Activated CD8-positive, alpha-beta T cell treated with anti-CD3 and anti-CD28 coated beads for 36 hours (primary cell): ENCODE measurements at regions not wholly inside any gene's neighbourhood (a gene's known extent, or its start where the extent isn't known, plus 50 kb on each side); places are given as distances from the start of the nearest gene placed in this dataset.
A peak's percentile ranks its signal among the peaks of the same experiment; 100 is the strongest.
"Not testable (repeated sequence)": the region's sequence is repeated elsewhere in the genome, so short reads cannot be mapped to it uniquely, and the experiment has no call there.

ENCODE experiments used
- ATAC-seq: fragments of 200-7000 bp; cut with Tn5 transposase; one replicate; pipeline ENCODE4 v1.10.0; 2021; ENCODE audit warnings: mild to moderate bottlenecking, moderate library complexity
- CTCF ChIA-PET: fragments of 350-600 bp; sonication (Branson Sonifier 250); formaldehyde crosslinking; loops from one replicate; lab custom pipeline; 2021; ENCODE audit warnings: antibody characterized with exemption; lab: Charles Lee
- POLR2A ChIA-PET: fragments of 350-600 bp; sonication (Branson Sonifier 250); formaldehyde crosslinking; loops from one replicate; lab custom pipeline; 2021; ENCODE audit warnings: antibody characterized with exemption; lab: Charles Lee
- DNase-seq: peaks from one replicate; pipeline ENCODE4 v3.0.0-alpha.2; 2020
- H3K27ac Mint-ChIP-seq: one replicate; pipeline ENCODE4 v1.8.0; 2021; ENCODE audit warnings: mild to moderate bottlenecking, mixed read lengths
- H3K27me3 Mint-ChIP-seq: one replicate; pipeline ENCODE4 v1.8.0; 2021; ENCODE audit warnings: mixed read lengths
- H3K36me3 Mint-ChIP-seq: one replicate; pipeline ENCODE4 v1.8.0; 2021; ENCODE audit warnings: low read depth, mixed read lengths
- H3K4me1 Mint-ChIP-seq: one replicate; pipeline ENCODE4 v1.8.0; 2021; ENCODE audit warnings: low read depth, mixed read lengths
- H3K4me3 Mint-ChIP-seq: one replicate; pipeline ENCODE4 v1.8.0; 2021; ENCODE audit warnings: mild to moderate bottlenecking, moderate library complexity, mixed read lengths
- H3K9me3 Mint-ChIP-seq: one replicate; pipeline ENCODE4 v1.8.0; 2021; ENCODE audit warnings: mixed read lengths
- CTCF ChIP-seq: fragments of 200-600 bp; IDR thresholded peaks from one replicate; pipeline ENCODE4 v1.8.0; 2022; ENCODE audit warnings: antibody characterized with exemption, mild to moderate bottlenecking
- intact Hi-C: fragments of 100-400 bp; cut with micrococcal nuclease; formaldehyde crosslinking; loops from one replicate; pipeline ENCODE4 v1.10.0; 2022

- DNase-seq (peak; percentile 5), ATAC-seq (no peak)
- H3K4me3 Mint-ChIP-seq, result no peak overlapping the region
- H3K4me1 Mint-ChIP-seq, result no peaks in the 10 kb centered on the region
- ChIA-PET CTCF (interaction anchor here (0.6 to 1.5 kb wide), 5 partner anchors 12 to 32 kb away, joined by 3 to 7 read pairs (median 3); no protein-coding TSS in a partner anchor), POLR2A (interaction anchor here (1.7 kb wide), 1 partner anchor 13 kb away, joined by 5 read pairs; no protein-coding TSS in a partner anchor)
- H3K27ac Mint-ChIP-seq, result no peak overlapping the region
- no peaks in the 10 kb centered on the region for H3K27me3 Mint-ChIP-seq
- intact Hi-C loops, result no loop called here
- H3K36me3 Mint-ChIP-seq, result no peaks in the 10 kb centered on the region
- peaks cover 5% of the 10 kb centered on the region for H3K9me3 Mint-ChIP-seq
- peak; percentile 15 for TF ChIP-seq CTCF
Measured at GRCh38 chr3:153513236-153513635, 351.2 kb downstream of the RAP2B start.

- no peak overlapping the region for H3K4me3 Mint-ChIP-seq
- ChIA-PET CTCF (no interaction called here), POLR2A (no interaction called here)
- no peak for ATAC-seq
- H3K27ac Mint-ChIP-seq, result no peak overlapping the region
- peaks cover 12% of the 10 kb centered on the region for H3K9me3 Mint-ChIP-seq
- intact Hi-C loops, result no loop called here
- no peaks in the 10 kb centered on the region for H3K4me1 Mint-ChIP-seq
- H3K27me3 Mint-ChIP-seq, result peaks cover 2% of the 10 kb centered on the region
- no peaks in the 10 kb centered on the region for H3K36me3 Mint-ChIP-seq
- no peak for DNase-seq
- no peak for TF ChIP-seq CTCF
Measured at GRCh38 chr3:153528473-153528872, 366.4 kb downstream of the RAP2B start.

GRCh38 chr3:153539263-153539662 lies 377.2 kb downstream of the RAP2B start:
- CTCF ChIA-PET, result interaction anchor here (1.6 kb wide), 1 partner anchor 26 kb away, joined by 4 read pairs; no protein-coding TSS in a partner anchor
- no peaks in the 10 kb centered on the region for H3K4me1 Mint-ChIP-seq
- no peak for TF ChIP-seq CTCF
- POLR2A ChIA-PET, result no interaction called here
- no peaks in the 10 kb centered on the region for H3K27me3 Mint-ChIP-seq
- H3K27ac Mint-ChIP-seq, result no peak overlapping the region
- DNase-seq, result no peak
- ATAC-seq, result no peak
- intact Hi-C loops, result no loop called here
- no peaks in the 10 kb centered on the region for H3K9me3 Mint-ChIP-seq
- no peaks in the 10 kb centered on the region for H3K36me3 Mint-ChIP-seq
- H3K4me3 Mint-ChIP-seq, result no peak overlapping the region

- ATAC-seq (no peak), DNase-seq (no peak)
- TF ChIP-seq CTCF, result no peak
- intact Hi-C loops, result no loop called here
- Mint-ChIP-seq H3K27ac (no peak overlapping the region), H3K27me3 (no peaks in the 10 kb centered on the region), H3K36me3 (no peaks in the 10 kb centered on the region), H3K9me3 (no peaks in the 10 kb centered on the region), H3K4me3 (no peak overlapping the region), H3K4me1 (no peaks in the 10 kb centered on the region)
- ChIA-PET CTCF (interaction anchor here (1.4 kb wide), 1 partner anchor 32 kb away, joined by 3 read pairs; no protein-coding TSS in a partner anchor), POLR2A (no interaction called here)
Measured at GRCh38 chr3:153545471-153545870, 383.4 kb downstream of the RAP2B start.

GRCh38 chr3:153547970-153548369 lies 385.9 kb downstream of the RAP2B start:
- no peak overlapping the region for H3K4me3 Mint-ChIP-seq
- no peak overlapping the region for H3K27ac Mint-ChIP-seq
- DNase-seq, result no peak
- ChIA-PET POLR2A (no interaction called here), CTCF (no interaction called here)
- H3K27me3 Mint-ChIP-seq, result no peaks in the 10 kb centered on the region
- intact Hi-C loops, result no loop called here
- H3K4me1 Mint-ChIP-seq, result peaks cover 2% of the 10 kb centered on the region
- no peak for ATAC-seq
- H3K9me3 Mint-ChIP-seq, result no peaks in the 10 kb centered on the region
- H3K36me3 Mint-ChIP-seq, result no peaks in the 10 kb centered on the region
- TF ChIP-seq CTCF, result no peak

- H3K4me3 Mint-ChIP-seq, H3K36me3 Mint-ChIP-seq, intact Hi-C loops, H3K27me3 Mint-ChIP-seq, H3K27ac Mint-ChIP-seq, CTCF ChIA-PET, DNase-seq, H3K9me3 Mint-ChIP-seq, ATAC-seq, POLR2A ChIA-PET, H3K4me1 Mint-ChIP-seq: not testable (repeated sequence)
Measured at GRCh38 chr3:153549686-153550085, 387.7 kb downstream of the RAP2B start.
